Uterus (tissue), 2 donors: ENCODE measurements at regions not wholly inside any gene's neighbourhood (a gene's known extent, or its start where the extent isn't known, plus 50 kb on each side); places are given as distances from the start of the nearest gene placed in this dataset.

Source experiments
- POLR2A ChIP-seq, 2 donors: fragments of 450-650 bp; IDR thresholded peaks; one replicate each; pipeline ENCODE4 v1.6.1; 2016; ENCODE audit warnings: antibody characterized with exemption in 2 of 2, mild to moderate bottlenecking in 1 of 2, moderate library complexity in 1 of 2
- TF ChIP-seq, protein P1 (sequence below), 4 experiments: fragments of 200-600 bp in 2 of 4; fragments of 450-650 bp in 2 of 4; sonication (generic) in 2 of 4; IDR thresholded peaks; one replicate each; pipeline ENCODE4 v1.5.1; 2016 to 2019; ENCODE audit warnings: antibody characterized with exemption in 4 of 4, mild to moderate bottlenecking in 2 of 4, moderate library complexity in 1 of 4

GRCh38 chr22:23384431-23384830 lies 195.7 kb downstream of the IGLL1 start:
- TF ChIP-seq, protein P1, sequence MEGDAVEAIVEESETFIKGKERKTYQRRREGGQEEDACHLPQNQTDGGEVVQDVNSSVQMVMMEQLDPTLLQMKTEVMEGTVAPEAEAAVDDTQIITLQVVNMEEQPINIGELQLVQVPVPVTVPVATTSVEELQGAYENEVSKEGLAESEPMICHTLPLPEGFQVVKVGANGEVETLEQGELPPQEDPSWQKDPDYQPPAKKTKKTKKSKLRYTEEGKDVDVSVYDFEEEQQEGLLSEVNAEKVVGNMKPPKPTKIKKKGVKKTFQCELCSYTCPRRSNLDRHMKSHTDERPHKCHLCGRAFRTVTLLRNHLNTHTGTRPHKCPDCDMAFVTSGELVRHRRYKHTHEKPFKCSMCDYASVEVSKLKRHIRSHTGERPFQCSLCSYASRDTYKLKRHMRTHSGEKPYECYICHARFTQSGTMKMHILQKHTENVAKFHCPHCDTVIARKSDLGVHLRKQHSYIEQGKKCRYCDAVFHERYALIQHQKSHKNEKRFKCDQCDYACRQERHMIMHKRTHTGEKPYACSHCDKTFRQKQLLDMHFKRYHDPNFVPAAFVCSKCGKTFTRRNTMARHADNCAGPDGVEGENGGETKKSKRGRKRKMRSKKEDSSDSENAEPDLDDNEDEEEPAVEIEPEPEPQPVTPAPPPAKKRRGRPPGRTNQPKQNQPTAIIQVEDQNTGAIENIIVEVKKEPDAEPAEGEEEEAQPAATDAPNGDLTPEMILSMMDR (IDR thresholded peaks at IDR 0.05) = no peak
- TF ChIP-seq POLR2A (IDR thresholded peaks at IDR 0.05) = no peak
